NCI-H1436 (cell line): ENCODE measurements at regions not wholly inside any gene's neighbourhood (a gene's known extent, or its start where the extent isn't known, plus 50 kb on each side); places are given as distances from the start of the nearest gene placed in this dataset.
"Not testable (repeated sequence)": the region's sequence is repeated elsewhere in the genome, so short reads cannot be mapped to it uniquely, and the experiment has no call there.

ENCODE experiments used
- DNase-seq: peaks from one replicate; lab custom pipeline; 2025; lab: John Stamatoyannopoulos, UW

GRCh38 chrX:34404386-34405070, 252.6 kb downstream of the TMEM47 start:
- no peak for DNase-seq

DNA sequence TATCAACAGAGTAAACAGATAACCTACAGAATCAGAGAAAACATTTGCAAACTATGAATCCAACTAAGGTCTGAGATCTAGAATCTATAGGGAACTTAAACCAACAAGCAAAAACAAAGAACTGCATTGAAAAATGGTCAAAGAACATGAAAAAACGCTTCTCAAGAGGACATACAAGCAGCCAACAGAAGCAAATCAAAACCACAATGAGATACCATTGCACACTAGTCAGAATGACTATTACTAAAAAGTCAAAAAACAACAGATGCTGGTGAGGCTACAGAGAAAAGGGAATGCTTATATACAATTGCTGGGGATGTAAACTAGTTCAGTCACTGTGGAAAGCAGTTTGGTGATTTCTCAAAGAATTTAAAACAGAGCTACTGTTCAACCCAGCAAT, 255.7 kb downstream of the TMEM47 start:
- DNase-seq: no peak

DNA sequence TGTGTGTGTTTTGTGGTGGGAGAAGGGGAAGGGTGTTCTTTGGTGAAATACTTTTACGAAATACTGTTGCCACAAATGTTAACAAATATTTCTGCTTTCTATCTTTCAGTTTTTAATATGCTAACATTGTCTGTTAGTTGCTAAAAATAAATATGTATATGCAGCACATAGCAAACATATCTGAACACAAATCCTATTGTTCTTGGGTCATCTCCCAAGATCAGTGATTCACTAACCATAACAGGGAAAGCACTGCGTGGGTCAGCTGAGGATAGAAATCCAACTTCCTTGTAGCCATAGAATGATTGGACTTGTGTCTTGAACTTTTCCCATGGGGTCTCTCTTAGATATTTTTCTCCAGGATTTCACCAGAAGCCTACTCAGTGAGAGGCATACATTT, 250.3 kb upstream of the FAM47A start:
- no peak for DNase-seq

DNA sequence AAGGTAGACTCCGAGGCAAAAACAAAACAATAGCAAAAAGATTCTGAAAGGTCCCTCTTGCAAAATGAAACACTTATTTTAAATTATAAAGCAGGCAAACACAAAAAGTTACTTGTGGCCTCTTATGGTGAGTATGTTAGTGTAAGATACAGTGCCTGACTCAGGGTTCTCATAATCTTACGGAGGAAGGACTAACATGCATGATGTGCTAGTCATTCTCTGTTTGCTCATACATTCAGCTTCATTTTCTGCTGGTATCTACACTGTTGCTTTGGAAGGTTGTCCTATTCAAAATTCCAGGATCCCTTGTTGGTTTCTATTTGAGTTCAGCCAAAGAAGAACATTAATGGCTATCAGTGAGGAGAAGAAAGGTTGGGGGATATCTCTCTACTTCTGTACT, 249.1 kb upstream of the FAM47A start:
- DNase-seq: no peak

- no peak for DNase-seq
Measured at GRCh38 chrX:34379891-34380290, 247.8 kb upstream of the FAM47A start.

DNA sequence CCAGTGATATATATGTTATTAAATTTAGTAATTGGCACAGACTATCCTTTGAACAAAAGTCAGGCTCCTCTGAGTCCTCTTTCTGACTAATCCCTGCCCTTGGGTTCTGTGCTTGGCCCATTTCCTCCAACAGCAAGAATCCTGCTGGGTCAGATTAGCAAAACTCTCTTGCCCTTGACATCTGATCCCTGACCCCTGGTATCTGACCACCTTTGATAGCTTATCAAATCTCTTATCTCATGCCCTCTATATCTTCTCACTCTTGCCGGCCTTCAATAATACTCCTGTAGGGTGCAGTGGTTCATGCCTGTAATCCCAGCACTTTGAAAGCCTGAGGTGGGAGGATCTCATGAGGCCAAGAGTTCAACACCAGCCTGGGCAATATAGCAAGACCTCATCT, 245.5 kb upstream of the FAM47A start:
- no peak for DNase-seq

DNA sequence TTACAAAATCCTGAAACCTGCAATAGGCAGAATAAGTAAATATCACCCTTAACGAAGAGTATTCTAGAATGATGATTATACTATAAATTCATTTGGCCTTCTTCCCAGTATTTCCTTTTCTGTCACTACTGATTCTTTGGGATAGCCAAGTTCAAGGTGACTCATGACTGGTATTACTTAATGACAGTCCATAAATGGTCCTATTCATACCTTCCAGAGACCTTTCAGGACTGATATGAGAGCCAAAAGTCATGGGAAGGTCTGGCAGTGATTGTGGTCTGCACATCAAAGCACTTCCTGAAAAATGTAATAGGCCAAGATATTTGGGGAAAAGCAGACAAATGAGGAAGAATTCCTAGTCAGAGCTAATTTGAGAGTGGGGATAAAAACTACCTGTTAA, 239.6 kb upstream of the FAM47A start:
- DNase-seq: no peak

DNA sequence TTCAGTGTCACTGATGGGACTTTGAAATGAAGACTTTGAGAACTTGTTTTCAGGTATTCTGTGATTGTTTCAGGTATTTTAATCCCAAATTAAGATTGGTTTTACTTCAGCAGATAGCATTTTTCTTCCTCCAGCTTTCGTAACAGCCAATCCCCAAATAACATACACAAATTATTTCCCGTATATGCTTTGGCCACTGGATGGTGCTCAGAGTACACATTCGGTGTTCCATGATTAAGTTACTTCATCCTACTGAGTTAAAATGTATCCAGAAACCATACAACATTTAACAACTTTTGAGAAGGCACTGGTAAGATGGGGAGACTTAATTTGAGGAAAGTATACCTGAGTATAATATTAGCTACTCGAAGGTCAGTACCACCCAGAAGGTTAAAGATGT, 233.4 kb upstream of the FAM47A start:
- DNase-seq: no peak

- no peak for DNase-seq
Measured at GRCh38 chrX:34350561-34351335, 218.6 kb upstream of the FAM47A start.

- no peak for DNase-seq
Measured at GRCh38 chrX:34343001-34343400, 210.9 kb upstream of the FAM47A start.

DNA sequence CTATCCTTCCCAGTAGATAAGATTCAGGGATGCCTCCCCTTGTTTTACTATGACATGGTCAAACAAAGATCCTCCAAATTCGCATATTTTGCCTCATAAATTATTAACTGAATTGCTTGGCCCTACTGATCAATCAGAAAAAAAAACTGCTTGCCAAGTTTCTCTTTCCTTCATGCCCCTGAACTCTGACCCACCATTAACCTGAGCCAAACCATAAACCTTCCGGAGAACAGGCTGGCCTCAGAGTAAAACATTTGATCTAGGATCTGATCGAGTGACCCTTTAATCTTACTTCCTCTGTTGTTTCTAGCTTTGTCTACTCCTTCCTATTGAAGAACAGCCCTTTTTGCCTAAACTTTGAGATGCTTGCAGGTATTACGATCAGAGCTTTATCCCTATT, 209.7 kb upstream of the FAM47A start:
- no peak for DNase-seq

DNA sequence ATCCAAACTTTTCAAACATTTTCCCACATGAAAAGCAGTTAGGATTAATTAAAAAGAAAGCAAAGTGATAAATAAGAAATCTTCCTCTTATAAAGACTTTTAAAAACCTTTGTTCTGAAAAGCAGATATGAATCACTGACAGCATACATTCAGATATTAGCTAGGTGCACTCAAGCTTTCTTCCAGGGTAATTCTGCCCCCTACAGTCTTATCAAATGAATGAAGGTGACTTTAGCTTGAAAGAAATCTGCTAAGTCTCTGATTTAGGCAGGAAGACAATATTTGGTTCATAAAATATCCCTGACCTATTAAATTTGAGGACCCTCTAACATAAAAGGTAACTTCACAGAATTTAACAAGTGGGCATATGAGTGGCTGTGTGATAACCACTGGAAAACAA, 209.1 kb upstream of the FAM47A start:
- DNase-seq: no peak

DNA sequence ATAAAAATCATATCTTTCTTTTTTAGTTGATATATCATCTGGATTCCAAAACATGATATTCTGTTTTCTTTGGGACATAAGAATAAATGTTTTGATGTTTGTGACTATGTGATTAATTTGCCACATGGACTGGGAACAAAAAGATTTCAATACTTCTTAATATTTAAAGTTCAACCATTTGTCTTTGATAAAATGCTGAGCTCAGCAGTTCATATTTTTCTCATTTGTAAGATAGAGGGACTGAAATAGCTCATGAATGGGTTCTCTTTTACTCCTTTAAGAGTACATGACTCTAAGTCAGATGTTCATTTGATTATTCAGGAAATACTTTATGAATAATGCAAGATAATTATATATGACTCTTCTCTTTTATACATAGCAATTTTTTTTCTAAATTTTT, 205.9 kb upstream of the FAM47A start:
- no peak for DNase-seq

- DNase-seq: not testable (repeated sequence)
Measured at GRCh38 chrX:34335376-34335775, 203.3 kb upstream of the FAM47A start.

GRCh38 chrX:34332334-34332733, 200.2 kb upstream of the FAM47A start:
- no peak for DNase-seq

GRCh38 chrX:34325460-34325859, 193.3 kb upstream of the FAM47A start:
- DNase-seq: no peak

- not testable (repeated sequence) for DNase-seq
Measured at GRCh38 chrX:34320424-34320823, 188.3 kb upstream of the FAM47A start.

DNA sequence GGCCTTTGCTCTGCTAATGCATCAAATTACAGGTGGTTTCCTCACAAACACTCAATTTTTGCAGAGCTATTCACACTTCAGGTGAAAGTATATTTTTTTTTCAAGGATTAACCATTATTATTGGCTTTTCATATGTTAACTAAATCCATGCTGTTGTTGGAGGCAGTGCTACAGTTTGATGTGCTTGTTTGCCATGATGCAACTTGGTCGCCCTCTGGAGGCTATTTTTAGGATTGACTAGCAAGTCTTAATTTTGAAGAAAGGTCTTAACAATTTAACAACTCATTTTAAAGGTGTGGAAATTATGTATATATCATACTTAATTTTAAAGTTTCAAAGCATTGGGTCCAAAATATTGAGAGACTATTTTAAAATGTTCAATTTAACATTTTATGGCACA, 168.8 kb upstream of the FAM47A start:
- DNase-seq: peak; percentile 0

- no peak for DNase-seq
Measured at GRCh38 chrX:34299451-34299967, 167.4 kb upstream of the FAM47A start.

GRCh38 chrX:34294665-34295064, 162.6 kb upstream of the FAM47A start:
- DNase-seq: no peak

DNA sequence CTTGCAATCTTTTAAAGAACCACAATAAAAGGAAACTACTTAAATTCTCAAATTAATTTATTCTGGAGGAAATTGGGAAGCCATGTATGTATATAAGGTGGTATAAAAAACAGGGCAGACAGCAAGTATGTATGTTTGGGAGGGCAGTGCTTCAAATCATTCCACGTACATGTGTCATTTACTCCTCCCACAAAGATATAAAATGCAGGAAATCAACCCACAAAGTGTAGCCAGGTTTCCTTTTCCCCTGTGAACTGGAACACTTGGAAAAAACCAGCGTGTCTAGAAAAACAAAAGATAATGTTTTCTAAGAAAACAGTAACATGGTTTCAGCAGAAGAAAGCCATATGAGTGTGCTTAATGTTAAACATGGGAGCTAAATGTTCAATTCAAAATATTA, 156.7 kb upstream of the FAM47A start:
- no peak for DNase-seq

DNA sequence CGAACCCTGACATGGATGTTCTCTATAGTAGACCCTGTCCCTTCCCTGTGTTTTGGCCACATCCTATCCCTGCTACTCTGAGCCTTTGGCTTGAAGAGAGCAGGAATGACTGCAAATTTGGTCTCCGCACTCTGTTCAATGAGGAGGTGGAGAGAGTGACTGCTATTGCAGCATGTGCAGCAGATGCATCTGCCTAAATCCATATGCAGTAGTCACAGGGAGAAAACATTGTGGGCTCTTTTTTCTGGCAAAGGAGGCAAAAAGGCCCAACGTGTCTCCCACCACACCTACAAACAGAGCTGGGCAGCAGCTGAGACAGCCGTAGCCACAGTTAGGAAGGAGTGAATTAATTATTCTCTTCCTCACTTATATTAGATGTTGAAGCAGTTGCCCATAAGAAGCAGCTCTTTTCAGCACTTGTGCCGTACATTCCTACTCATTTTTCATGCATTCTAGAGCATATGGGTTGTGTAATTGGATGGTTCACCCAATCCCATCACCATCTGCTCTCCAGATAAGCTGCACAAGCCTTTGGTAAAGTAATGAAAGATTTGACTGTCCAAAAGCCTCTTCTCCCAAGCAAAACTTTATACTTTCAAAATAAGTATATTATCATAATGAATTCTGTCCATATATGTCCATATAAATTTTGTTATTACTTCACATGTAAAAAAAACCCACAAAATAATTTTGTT, 147.9 kb upstream of the FAM47A start:
- DNase-seq: no peak

GRCh38 chrX:34275699-34276098, 143.6 kb upstream of the FAM47A start:
- DNase-seq: peak; percentile 1
